WTC11 (cell line): ENCODE measurements at regions not wholly inside any gene's neighbourhood (a gene's known extent, or its start where the extent isn't known, plus 50 kb on each side); places are given as distances from the start of the nearest gene placed in this dataset.

Source experiments
- ATAC-seq: fragments of 200-7000 bp; cut with Tn5 transposase; 2 replicates; pipeline ENCODE4 v1.10.0; 2021; ENCODE audit warnings: mild to moderate bottlenecking, moderate library complexity
- CTCF ChIA-PET: fragments of 300-600 bp; sonication (Branson Sonifier 250); formaldehyde crosslinking; loops from one replicate; lab custom pipeline; 2021; ENCODE audit warnings: antibody characterized with exemption; lab: Charles Lee
- POLR2A ChIA-PET: fragments of 350-600 bp; sonication (Branson Sonifier 250); formaldehyde crosslinking; loops from one replicate; lab custom pipeline; 2021; ENCODE audit warnings: antibody characterized with exemption; lab: Charles Lee
- DNase-seq: peaks from one replicate; pipeline ENCODE4 v3.0.0; 2021; ENCODE audit warnings: low spot score
- H3K27ac Mint-ChIP-seq: 2 replicates; pipeline ENCODE4 v1.8.0; 2021; ENCODE audit warnings: mixed read lengths
- H3K27me3 Mint-ChIP-seq: 2 replicates; pipeline ENCODE4 v1.8.0; 2021; ENCODE audit warnings: low read depth, mild to moderate bottlenecking, moderate library complexity, mixed read lengths
- H3K36me3 Mint-ChIP-seq: 2 replicates; pipeline ENCODE4 v1.8.0; 2021; ENCODE audit warnings: mixed read lengths
- H3K4me1 Mint-ChIP-seq: 2 replicates; pipeline ENCODE4 v1.8.0; 2022; ENCODE audit warnings: mixed read lengths
- H3K4me3 Mint-ChIP-seq: 2 replicates; pipeline ENCODE4 v1.8.0; 2021; ENCODE audit warnings: mild to moderate bottlenecking, moderate library complexity, mixed read lengths
- H3K9me3 Mint-ChIP-seq: 2 replicates; pipeline ENCODE4 v1.8.0; 2021; ENCODE audit warnings: mixed read lengths
- MYBL2 ChIP-seq: sonication (generic); formaldehyde crosslinking; IDR thresholded peaks from 2 replicates; pipeline ENCODE4 v1.8.1; 2023; ENCODE audit warnings: mild to moderate bottlenecking, moderate library complexity, missing genetic modification reagents
- OVOL2 ChIP-seq: fragments of 250-450 bp; sonication (Bioruptor Pico); IDR thresholded peaks from 2 replicates; pipeline ENCODE4 v1.9.0; 2021; ENCODE audit warnings: mild to moderate bottlenecking, borderline replicate concordance
- ZNF232 ChIP-seq: sonication (generic); formaldehyde crosslinking; IDR thresholded peaks from 2 replicates; pipeline ENCODE4 v1.8.0; 2022; ENCODE audit warnings: mild to moderate bottlenecking, missing genetic modification reagents
- TF ChIP-seq, protein P1 (sequence below): sonication (generic); formaldehyde crosslinking; IDR thresholded peaks from 2 replicates; pipeline ENCODE4 v1.8.0; 2022; ENCODE audit warnings: mild to moderate bottlenecking, missing genetic modification reagents
- TF ChIP-seq, protein P2 (sequence below): sonication (generic); formaldehyde crosslinking; IDR thresholded peaks from 2 replicates; pipeline ENCODE4 v1.8.1; 2023; ENCODE audit warnings: mild to moderate bottlenecking, missing genetic modification reagents
- TF ChIP-seq, protein P3 (sequence below): sonication (generic); formaldehyde crosslinking; IDR thresholded peaks from 2 replicates; pipeline ENCODE4 v1.8.1; 2023; ENCODE audit warnings: mild to moderate bottlenecking, missing genetic modification reagents, borderline replicate concordance
- TF ChIP-seq, protein P4 (sequence below): fragments of 200-600 bp; IDR thresholded peaks from 2 replicates; pipeline ENCODE4 v1.8.0; 2022; ENCODE audit warnings: antibody characterized with exemption
- TF ChIP-seq, protein P5 (sequence below): fragments of 250-450 bp; sonication (Bioruptor Pico); IDR thresholded peaks from 2 replicates; pipeline ENCODE4 v1.9.0; 2021; ENCODE audit warnings: mild to moderate bottlenecking
- TF ChIP-seq, protein P6 (sequence below): fragments of 250-450 bp; sonication (Bioruptor Pico); IDR thresholded peaks from 2 replicates; pipeline ENCODE4 v1.9.0; 2021; ENCODE audit warnings: mild to moderate bottlenecking, borderline replicate concordance
- TF ChIP-seq, protein P7 (sequence below): fragments of 250-450 bp; sonication (Bioruptor Pico); IDR thresholded peaks from 2 replicates; pipeline ENCODE4 v2.1.2; 2022; ENCODE audit warnings: mild to moderate bottlenecking, moderate library complexity

DNA sequence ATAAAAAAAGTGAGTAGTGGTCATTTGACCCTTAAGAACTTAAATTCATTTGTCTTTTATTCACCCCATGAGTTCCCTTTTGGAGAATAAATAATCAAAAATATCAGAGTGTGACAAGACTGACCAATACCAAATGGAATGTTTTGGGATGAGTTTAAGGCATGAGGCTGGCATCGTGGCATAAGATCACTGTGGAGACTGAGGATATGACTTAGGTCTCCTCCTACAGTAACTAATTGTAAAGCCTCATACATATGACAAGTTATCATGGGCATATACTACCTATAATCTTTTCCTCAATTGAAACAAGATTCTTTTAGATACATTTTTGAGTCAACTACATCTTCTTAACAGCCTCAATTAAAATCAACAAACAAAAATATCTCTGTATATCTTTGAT is 782.0 kb downstream of the SLITRK1 start (continued):
- TF ChIP-seq, protein P1, sequence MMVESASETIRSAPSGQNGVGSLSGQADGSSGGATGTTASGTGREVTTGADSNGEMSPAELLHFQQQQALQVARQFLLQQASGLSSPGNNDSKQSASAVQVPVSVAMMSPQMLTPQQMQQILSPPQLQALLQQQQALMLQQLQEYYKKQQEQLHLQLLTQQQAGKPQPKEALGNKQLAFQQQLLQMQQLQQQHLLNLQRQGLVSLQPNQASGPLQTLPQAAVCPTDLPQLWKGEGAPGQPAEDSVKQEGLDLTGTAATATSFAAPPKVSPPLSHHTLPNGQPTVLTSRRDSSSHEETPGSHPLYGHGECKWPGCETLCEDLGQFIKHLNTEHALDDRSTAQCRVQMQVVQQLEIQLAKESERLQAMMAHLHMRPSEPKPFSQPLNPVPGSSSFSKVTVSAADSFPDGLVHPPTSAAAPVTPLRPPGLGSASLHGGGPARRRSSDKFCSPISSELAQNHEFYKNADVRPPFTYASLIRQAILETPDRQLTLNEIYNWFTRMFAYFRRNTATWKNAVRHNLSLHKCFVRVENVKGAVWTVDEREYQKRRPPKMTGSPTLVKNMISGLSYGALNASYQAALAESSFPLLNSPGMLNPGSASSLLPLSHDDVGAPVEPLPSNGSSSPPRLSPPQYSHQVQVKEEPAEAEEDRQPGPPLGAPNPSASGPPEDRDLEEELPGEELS (CRISPR knock-in tag) = no peak
- TF ChIP-seq ZNF232 (no peak), MYBL2 (CRISPR knock-in tag) (no peak)
- TF ChIP-seq, protein P2, sequence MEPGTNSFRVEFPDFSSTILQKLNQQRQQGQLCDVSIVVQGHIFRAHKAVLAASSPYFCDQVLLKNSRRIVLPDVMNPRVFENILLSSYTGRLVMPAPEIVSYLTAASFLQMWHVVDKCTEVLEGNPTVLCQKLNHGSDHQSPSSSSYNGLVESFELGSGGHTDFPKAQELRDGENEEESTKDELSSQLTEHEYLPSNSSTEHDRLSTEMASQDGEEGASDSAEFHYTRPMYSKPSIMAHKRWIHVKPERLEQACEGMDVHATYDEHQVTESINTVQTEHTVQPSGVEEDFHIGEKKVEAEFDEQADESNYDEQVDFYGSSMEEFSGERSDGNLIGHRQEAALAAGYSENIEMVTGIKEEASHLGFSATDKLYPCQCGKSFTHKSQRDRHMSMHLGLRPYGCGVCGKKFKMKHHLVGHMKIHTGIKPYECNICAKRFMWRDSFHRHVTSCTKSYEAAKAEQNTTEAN = no peak
- TF ChIP-seq, protein P3, sequence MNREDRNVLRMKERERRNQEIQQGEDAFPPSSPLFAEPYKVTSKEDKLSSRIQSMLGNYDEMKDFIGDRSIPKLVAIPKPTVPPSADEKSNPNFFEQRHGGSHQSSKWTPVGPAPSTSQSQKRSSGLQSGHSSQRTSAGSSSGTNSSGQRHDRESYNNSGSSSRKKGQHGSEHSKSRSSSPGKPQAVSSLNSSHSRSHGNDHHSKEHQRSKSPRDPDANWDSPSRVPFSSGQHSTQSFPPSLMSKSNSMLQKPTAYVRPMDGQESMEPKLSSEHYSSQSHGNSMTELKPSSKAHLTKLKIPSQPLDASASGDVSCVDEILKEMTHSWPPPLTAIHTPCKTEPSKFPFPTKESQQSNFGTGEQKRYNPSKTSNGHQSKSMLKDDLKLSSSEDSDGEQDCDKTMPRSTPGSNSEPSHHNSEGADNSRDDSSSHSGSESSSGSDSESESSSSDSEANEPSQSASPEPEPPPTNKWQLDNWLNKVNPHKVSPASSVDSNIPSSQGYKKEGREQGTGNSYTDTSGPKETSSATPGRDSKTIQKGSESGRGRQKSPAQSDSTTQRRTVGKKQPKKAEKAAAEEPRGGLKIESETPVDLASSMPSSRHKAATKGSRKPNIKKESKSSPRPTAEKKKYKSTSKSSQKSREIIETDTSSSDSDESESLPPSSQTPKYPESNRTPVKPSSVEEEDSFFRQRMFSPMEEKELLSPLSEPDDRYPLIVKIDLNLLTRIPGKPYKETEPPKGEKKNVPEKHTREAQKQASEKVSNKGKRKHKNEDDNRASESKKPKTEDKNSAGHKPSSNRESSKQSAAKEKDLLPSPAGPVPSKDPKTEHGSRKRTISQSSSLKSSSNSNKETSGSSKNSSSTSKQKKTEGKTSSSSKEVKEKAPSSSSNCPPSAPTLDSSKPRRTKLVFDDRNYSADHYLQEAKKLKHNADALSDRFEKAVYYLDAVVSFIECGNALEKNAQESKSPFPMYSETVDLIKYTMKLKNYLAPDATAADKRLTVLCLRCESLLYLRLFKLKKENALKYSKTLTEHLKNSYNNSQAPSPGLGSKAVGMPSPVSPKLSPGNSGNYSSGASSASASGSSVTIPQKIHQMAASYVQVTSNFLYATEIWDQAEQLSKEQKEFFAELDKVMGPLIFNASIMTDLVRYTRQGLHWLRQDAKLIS (CRISPR knock-in tag) = no peak
- TF ChIP-seq, protein P4, sequence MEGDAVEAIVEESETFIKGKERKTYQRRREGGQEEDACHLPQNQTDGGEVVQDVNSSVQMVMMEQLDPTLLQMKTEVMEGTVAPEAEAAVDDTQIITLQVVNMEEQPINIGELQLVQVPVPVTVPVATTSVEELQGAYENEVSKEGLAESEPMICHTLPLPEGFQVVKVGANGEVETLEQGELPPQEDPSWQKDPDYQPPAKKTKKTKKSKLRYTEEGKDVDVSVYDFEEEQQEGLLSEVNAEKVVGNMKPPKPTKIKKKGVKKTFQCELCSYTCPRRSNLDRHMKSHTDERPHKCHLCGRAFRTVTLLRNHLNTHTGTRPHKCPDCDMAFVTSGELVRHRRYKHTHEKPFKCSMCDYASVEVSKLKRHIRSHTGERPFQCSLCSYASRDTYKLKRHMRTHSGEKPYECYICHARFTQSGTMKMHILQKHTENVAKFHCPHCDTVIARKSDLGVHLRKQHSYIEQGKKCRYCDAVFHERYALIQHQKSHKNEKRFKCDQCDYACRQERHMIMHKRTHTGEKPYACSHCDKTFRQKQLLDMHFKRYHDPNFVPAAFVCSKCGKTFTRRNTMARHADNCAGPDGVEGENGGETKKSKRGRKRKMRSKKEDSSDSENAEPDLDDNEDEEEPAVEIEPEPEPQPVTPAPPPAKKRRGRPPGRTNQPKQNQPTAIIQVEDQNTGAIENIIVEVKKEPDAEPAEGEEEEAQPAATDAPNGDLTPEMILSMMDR = no peak
- TF ChIP-seq, protein P5, sequence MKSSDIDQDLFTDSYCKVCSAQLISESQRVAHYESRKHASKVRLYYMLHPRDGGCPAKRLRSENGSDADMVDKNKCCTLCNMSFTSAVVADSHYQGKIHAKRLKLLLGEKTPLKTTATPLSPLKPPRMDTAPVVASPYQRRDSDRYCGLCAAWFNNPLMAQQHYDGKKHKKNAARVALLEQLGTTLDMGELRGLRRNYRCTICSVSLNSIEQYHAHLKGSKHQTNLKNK (CRISPR knock-in tag) = no peak
- TF ChIP-seq, protein P6, sequence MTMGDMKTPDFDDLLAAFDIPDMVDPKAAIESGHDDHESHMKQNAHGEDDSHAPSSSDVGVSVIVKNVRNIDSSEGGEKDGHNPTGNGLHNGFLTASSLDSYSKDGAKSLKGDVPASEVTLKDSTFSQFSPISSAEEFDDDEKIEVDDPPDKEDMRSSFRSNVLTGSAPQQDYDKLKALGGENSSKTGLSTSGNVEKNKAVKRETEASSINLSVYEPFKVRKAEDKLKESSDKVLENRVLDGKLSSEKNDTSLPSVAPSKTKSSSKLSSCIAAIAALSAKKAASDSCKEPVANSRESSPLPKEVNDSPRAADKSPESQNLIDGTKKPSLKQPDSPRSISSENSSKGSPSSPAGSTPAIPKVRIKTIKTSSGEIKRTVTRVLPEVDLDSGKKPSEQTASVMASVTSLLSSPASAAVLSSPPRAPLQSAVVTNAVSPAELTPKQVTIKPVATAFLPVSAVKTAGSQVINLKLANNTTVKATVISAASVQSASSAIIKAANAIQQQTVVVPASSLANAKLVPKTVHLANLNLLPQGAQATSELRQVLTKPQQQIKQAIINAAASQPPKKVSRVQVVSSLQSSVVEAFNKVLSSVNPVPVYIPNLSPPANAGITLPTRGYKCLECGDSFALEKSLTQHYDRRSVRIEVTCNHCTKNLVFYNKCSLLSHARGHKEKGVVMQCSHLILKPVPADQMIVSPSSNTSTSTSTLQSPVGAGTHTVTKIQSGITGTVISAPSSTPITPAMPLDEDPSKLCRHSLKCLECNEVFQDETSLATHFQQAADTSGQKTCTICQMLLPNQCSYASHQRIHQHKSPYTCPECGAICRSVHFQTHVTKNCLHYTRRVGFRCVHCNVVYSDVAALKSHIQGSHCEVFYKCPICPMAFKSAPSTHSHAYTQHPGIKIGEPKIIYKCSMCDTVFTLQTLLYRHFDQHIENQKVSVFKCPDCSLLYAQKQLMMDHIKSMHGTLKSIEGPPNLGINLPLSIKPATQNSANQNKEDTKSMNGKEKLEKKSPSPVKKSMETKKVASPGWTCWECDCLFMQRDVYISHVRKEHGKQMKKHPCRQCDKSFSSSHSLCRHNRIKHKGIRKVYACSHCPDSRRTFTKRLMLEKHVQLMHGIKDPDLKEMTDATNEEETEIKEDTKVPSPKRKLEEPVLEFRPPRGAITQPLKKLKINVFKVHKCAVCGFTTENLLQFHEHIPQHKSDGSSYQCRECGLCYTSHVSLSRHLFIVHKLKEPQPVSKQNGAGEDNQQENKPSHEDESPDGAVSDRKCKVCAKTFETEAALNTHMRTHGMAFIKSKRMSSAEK (CRISPR knock-in tag) = no peak

DNA sequence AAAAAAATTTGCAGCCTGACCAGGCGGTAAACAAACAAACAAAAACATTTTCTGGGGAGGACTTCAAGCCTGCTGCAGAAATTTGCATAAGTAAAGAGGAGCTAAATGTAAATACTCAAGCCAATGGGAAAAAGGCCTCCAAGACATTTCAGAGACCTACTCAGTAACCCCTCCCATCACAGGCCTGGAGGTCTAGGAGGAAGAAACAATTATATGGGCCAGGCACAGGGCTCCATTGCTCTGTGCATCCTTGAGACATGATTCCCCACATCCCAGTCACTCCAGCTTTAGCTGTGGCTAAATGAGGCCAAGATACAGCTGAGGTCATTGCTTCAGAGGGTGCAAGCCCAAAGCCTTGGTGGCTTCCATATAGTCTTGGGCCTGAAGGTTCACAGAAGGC is 793.4 kb downstream of the SLITRK1 start:
- H3K27ac Mint-ChIP-seq = no peak overlapping the region
- TF ChIP-seq, protein P7, sequence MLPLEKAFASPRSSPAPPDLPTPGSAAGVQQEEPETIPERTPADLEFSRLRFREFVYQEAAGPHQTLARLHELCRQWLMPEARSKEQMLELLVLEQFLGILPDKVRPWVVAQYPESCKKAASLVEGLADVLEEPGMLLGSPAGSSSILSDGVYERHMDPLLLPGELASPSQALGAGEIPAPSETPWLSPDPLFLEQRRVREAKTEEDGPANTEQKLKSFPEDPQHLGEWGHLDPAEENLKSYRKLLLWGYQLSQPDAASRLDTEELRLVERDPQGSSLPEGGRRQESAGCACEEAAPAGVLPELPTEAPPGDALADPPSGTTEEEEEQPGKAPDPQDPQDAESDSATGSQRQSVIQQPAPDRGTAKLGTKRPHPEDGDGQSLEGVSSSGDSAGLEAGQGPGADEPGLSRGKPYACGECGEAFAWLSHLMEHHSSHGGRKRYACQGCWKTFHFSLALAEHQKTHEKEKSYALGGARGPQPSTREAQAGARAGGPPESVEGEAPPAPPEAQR (CRISPR knock-in tag) = no peak
- TF ChIP-seq OVOL2 (CRISPR knock-in tag) (no peak), ZNF232 (no peak)
- TF ChIP-seq, all 79 proteins: peak for 0
- no peak for ATAC-seq
- Mint-ChIP-seq H3K4me1 (no peaks in the 10 kb centered on the region), H3K4me3 (no peak overlapping the region), H3K27me3 (no peaks in the 10 kb centered on the region), H3K9me3 (peaks cover 49% of the 10 kb centered on the region), H3K36me3 (peaks cover 27% of the 10 kb centered on the region)
- DNase-seq = no peak
- ChIA-PET CTCF (no interaction called here), POLR2A (no interaction called here)
